Ishikawa (cell line): ENCODE measurements at regions not wholly inside any gene's neighbourhood (a gene's known extent, or its start where the extent isn't known, plus 50 kb on each side); places are given as distances from the start of the nearest gene placed in this dataset.

ENCODE experiments used
- CEBPB ChIP-seq: IDR thresholded peaks from 2 replicates; pipeline ENCODE4 v1.6.1; 2012
- CREB1 ChIP-seq: IDR thresholded peaks from 2 replicates; pipeline ENCODE4 v1.6.1; 2012; ENCODE audit warnings: low read depth
- EGR1 ChIP-seq: IDR thresholded peaks from 2 replicates; pipeline ENCODE4 v1.6.1; 2012
- EP300 ChIP-seq: IDR thresholded peaks from 2 replicates; pipeline ENCODE4 v1.6.1; 2012; ENCODE audit warnings: borderline replicate concordance
- FOXM1 ChIP-seq: IDR thresholded peaks from 2 replicates; pipeline ENCODE4 v1.6.1; 2012; ENCODE audit warnings: low read depth, borderline replicate concordance
- NFIC ChIP-seq: IDR thresholded peaks from 2 replicates; pipeline ENCODE4 v1.6.1; 2012
- RAD21 ChIP-seq: IDR thresholded peaks from 2 replicates; pipeline ENCODE4 v1.6.1; 2012; ENCODE audit warnings: low read depth
- TAF1 ChIP-seq: IDR thresholded peaks from 2 replicates; pipeline ENCODE4 v1.6.1; 2012; ENCODE audit warnings: low read depth, mild to moderate bottlenecking
- TCF12 ChIP-seq: IDR thresholded peaks from 2 replicates; pipeline ENCODE4 v1.6.1; 2012; ENCODE audit warnings: low read depth
- TEAD4 ChIP-seq: IDR thresholded peaks from 2 replicates; pipeline ENCODE4 v1.6.1; 2012
- ZBTB7A ChIP-seq: IDR thresholded peaks from 2 replicates; pipeline ENCODE4 v1.6.1; 2012; ENCODE audit warnings: low read depth
- TF ChIP-seq, protein P1 (sequence below): IDR thresholded peaks from 2 replicates; pipeline ENCODE4 v1.6.1; 2012; ENCODE audit warnings: low read depth, mild to moderate bottlenecking
- TF ChIP-seq, protein P2 (sequence below): IDR thresholded peaks from 2 replicates; pipeline ENCODE4 v1.6.1; 2012
- TF ChIP-seq, protein P3 (sequence below): IDR thresholded peaks from 2 replicates; pipeline ENCODE4 v1.6.1; 2012

DNA sequence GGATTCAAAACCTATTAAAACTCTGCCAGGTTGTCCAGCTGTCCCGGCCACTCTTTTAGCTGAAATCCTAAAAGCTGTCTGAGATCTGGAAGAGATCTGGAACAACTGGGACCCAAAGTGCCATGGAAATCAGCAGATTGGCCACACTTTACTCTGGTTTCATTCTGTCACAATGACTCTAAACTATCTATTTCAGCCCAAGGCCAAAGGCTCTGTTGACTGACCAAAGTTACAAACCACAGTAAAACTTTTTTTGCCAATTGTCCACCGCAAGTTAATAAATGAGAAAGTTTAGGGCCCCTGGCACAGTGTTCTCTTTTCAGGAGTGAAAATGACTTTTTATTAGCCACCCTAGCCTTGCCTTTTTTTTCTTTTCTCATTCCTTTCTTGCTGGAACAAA, 113.4 kb upstream of the CPM start:
- TF ChIP-seq, protein P1, sequence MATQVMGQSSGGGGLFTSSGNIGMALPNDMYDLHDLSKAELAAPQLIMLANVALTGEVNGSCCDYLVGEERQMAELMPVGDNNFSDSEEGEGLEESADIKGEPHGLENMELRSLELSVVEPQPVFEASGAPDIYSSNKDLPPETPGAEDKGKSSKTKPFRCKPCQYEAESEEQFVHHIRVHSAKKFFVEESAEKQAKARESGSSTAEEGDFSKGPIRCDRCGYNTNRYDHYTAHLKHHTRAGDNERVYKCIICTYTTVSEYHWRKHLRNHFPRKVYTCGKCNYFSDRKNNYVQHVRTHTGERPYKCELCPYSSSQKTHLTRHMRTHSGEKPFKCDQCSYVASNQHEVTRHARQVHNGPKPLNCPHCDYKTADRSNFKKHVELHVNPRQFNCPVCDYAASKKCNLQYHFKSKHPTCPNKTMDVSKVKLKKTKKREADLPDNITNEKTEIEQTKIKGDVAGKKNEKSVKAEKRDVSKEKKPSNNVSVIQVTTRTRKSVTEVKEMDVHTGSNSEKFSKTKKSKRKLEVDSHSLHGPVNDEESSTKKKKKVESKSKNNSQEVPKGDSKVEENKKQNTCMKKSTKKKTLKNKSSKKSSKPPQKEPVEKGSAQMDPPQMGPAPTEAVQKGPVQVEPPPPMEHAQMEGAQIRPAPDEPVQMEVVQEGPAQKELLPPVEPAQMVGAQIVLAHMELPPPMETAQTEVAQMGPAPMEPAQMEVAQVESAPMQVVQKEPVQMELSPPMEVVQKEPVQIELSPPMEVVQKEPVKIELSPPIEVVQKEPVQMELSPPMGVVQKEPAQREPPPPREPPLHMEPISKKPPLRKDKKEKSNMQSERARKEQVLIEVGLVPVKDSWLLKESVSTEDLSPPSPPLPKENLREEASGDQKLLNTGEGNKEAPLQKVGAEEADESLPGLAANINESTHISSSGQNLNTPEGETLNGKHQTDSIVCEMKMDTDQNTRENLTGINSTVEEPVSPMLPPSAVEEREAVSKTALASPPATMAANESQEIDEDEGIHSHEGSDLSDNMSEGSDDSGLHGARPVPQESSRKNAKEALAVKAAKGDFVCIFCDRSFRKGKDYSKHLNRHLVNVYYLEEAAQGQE, result no peak
- TF ChIP-seq, protein P2, sequence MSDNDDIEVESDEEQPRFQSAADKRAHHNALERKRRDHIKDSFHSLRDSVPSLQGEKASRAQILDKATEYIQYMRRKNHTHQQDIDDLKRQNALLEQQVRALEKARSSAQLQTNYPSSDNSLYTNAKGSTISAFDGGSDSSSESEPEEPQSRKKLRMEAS, result no peak
- TF ChIP-seq TAF1 (no peak), NFIC (no peak), RAD21 (no peak), EGR1 (no peak), CEBPB (no peak), TEAD4 (no peak), ZBTB7A (no peak), EP300 (no peak), FOXM1 (no peak), CREB1 (no peak), TCF12 (no peak)
- TF ChIP-seq, protein P3, sequence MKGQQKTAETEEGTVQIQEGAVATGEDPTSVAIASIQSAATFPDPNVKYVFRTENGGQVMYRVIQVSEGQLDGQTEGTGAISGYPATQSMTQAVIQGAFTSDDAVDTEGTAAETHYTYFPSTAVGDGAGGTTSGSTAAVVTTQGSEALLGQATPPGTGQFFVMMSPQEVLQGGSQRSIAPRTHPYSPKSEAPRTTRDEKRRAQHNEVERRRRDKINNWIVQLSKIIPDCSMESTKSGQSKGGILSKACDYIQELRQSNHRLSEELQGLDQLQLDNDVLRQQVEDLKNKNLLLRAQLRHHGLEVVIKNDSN, result no peak
